CD4-positive, alpha-beta T cell (primary cell): ENCODE measurements at regions not wholly inside any gene's neighbourhood (a gene's known extent, or its start where the extent isn't known, plus 50 kb on each side); places are given as distances from the start of the nearest gene placed in this dataset.

ENCODE experiments used
- ATAC-seq: fragments of 200-7000 bp; cut with Tn5 transposase; one replicate; pipeline ENCODE4 v1.10.0; 2022; ENCODE audit warnings: mild to moderate bottlenecking; ENCODE audit not compliant: poor library complexity
- CTCF ChIA-PET: fragments of 350-600 bp; sonication (Branson Sonifier 250); formaldehyde crosslinking; loops from one replicate; lab custom pipeline; 2021; ENCODE audit warnings: antibody characterized with exemption, inconsistent platforms; lab: Charles Lee
- POLR2A ChIA-PET: fragments of 350-600 bp; sonication (Branson Sonifier 250); formaldehyde crosslinking; loops from one replicate; lab custom pipeline; 2021; ENCODE audit warnings: antibody characterized with exemption, inconsistent platforms; lab: Charles Lee
- DNase-seq, 14 experiments: peaks; one replicate each; pipeline ENCODE4 v3.0.0-alpha.2; 2013 to 2020; ENCODE audit warnings: mixed read lengths in 2 of 14
- H3K27ac ChIP-seq, 2 donors: one replicate each; pipeline versions ENCODE4 v1.5.1 to v1.7.0; 2013; ENCODE audit warnings: low read length in 2 of 2, low read depth in 1 of 2, mild to moderate bottlenecking in 1 of 2
- H3K27me3 ChIP-seq, 2 experiments: 1 replicate in 1 of 2; 2 replicates in 1 of 2; pipeline versions ENCODE4 v1.6.1 to v1.7.0; 2013; ENCODE audit warnings: low read length in 2 of 2, control low read depth in 1 of 2, mild to moderate bottlenecking in 1 of 2, moderate library complexity in 1 of 2; ENCODE audit not compliant: insufficient read depth in 2 of 2, control insufficient read depth in 1 of 2
- H3K36me3 ChIP-seq: one replicate; pipeline ENCODE4 v1.6.1; 2013; ENCODE audit warnings: low read length, control low read depth; ENCODE audit not compliant: insufficient read depth
- H3K4me1 ChIP-seq: one replicate; pipeline ENCODE4 v1.6.1; 2013; ENCODE audit warnings: low read length, control low read depth; ENCODE audit not compliant: insufficient read depth
- H3K4me3 ChIP-seq: one replicate; pipeline ENCODE4 v1.5.1; 2013; ENCODE audit warnings: mild to moderate bottlenecking, low read length, moderate library complexity
- H3K9me3 ChIP-seq, 2 experiments: 1 replicate in 1 of 2; 2 replicates in 1 of 2; pipeline versions ENCODE4 v1.6.1 to v1.7.0; 2013; ENCODE audit warnings: low read length in 2 of 2, mild to moderate bottlenecking in 2 of 2, control low read depth in 1 of 2, moderate library complexity in 1 of 2; ENCODE audit not compliant: control insufficient read depth in 1 of 2, insufficient read depth in 1 of 2
- H3K27ac Mint-ChIP-seq: one replicate; pipeline ENCODE4 v1.8.0; 2020; ENCODE audit warnings: mixed read lengths
- H3K27me3 Mint-ChIP-seq: one replicate; pipeline ENCODE4 v1.8.0; 2021; ENCODE audit warnings: mixed read lengths
- H3K36me3 Mint-ChIP-seq: one replicate; pipeline ENCODE4 v1.8.0; 2021; ENCODE audit warnings: low read depth, mixed read lengths
- H3K4me1 Mint-ChIP-seq: one replicate; pipeline ENCODE4 v1.8.0; 2021; ENCODE audit warnings: low read depth, mixed read lengths
- H3K4me3 Mint-ChIP-seq: one replicate; pipeline ENCODE4 v1.8.0; 2020; ENCODE audit warnings: mild to moderate bottlenecking, mixed read lengths
- H3K9me3 Mint-ChIP-seq: one replicate; pipeline ENCODE4 v1.8.0; 2020; ENCODE audit warnings: mixed read lengths
- intact Hi-C, 2 experiments: fragments of 100-400 bp; cut with DNase I in 1 of 2; cut with micrococcal nuclease in 1 of 2; formaldehyde crosslinking; loops; one replicate each; pipeline versions ENCODE4 v1.15.1 to v1.9.0; 2023 to 2025; cut with DNase I, micrococcal nuclease
- TF ChIP-seq, protein P1 (sequence below): fragments of 200-600 bp; IDR thresholded peaks from one replicate; pipeline ENCODE4 v1.8.0; 2022; ENCODE audit warnings: antibody characterized with exemption, mild to moderate bottlenecking

DNA sequence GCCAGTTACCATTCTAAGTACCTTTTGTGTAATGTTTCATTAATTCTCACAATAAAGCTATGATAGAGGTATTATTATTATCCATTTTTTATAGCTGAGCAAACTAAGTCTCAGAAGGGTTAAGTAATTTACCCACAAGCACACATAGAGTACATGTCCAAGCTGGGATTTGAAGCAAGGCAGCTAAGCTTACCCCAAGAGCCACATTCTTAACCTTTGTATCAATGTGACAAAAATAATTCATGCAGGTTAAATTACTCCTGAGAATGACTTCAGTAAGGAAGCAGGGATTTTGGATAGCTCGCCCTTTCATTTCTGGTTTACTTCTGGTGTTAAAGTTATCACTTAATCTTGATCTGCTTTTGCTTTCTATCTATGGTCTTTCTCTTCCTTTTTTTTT, 141.9 kb downstream of the ACTBL2 start:
- POLR2A ChIA-PET, result no interaction called here
- H3K27me3 Mint-ChIP-seq, result no peaks in the 10 kb centered on the region
- TF ChIP-seq, protein P1, sequence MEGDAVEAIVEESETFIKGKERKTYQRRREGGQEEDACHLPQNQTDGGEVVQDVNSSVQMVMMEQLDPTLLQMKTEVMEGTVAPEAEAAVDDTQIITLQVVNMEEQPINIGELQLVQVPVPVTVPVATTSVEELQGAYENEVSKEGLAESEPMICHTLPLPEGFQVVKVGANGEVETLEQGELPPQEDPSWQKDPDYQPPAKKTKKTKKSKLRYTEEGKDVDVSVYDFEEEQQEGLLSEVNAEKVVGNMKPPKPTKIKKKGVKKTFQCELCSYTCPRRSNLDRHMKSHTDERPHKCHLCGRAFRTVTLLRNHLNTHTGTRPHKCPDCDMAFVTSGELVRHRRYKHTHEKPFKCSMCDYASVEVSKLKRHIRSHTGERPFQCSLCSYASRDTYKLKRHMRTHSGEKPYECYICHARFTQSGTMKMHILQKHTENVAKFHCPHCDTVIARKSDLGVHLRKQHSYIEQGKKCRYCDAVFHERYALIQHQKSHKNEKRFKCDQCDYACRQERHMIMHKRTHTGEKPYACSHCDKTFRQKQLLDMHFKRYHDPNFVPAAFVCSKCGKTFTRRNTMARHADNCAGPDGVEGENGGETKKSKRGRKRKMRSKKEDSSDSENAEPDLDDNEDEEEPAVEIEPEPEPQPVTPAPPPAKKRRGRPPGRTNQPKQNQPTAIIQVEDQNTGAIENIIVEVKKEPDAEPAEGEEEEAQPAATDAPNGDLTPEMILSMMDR, result no peak

GRCh38 chr5:57339521-57339920, 143.1 kb downstream of the ACTBL2 start:
- Mint-ChIP-seq H3K36me3 (no peaks in the 10 kb centered on the region), H3K4me1 (no peaks in the 10 kb centered on the region), H3K27ac (no peak overlapping the region), H3K4me3 (no peak overlapping the region), H3K27me3 (no peaks in the 10 kb centered on the region), H3K9me3 (no peaks in the 10 kb centered on the region)
- TF ChIP-seq, protein P1, result no peak
- DNase-seq (no peak), ATAC-seq (no peak)
- no peaks in the 10 kb centered on the region for H3K9me3 ChIP-seq
- no peaks in the 10 kb centered on the region for H3K36me3 ChIP-seq
- no peaks in the 10 kb centered on the region for H3K27me3 ChIP-seq
- ChIA-PET POLR2A (no interaction called here), CTCF (no interaction called here)
- H3K4me3 ChIP-seq, result no peak overlapping the region
- H3K4me1 ChIP-seq, result no peaks in the 10 kb centered on the region
- H3K27ac ChIP-seq, result no peak overlapping the region
- intact Hi-C loops, result no loop called here

More for the DNA sequence above, 141.9 kb downstream of the ACTBL2 start:
- H3K4me1 ChIP-seq, result no peaks in the 10 kb centered on the region
- no peaks in the 10 kb centered on the region for H3K36me3 Mint-ChIP-seq
- ATAC-seq (no peak), DNase-seq (no peak)
- H3K36me3 ChIP-seq, result no peaks in the 10 kb centered on the region
- H3K27ac ChIP-seq, result no peak overlapping the region
- no peak overlapping the region for H3K27ac Mint-ChIP-seq
- CTCF ChIA-PET, result no interaction called here
- H3K27me3 ChIP-seq, result no peaks in the 10 kb centered on the region
- no peaks in the 10 kb centered on the region for H3K4me1 Mint-ChIP-seq
- H3K4me3 ChIP-seq, result no peak overlapping the region
- intact Hi-C loops, result no loop called here
- H3K9me3 Mint-ChIP-seq, result peaks cover 2% of the 10 kb centered on the region
- H3K4me3 Mint-ChIP-seq, result no peak overlapping the region
- H3K9me3 ChIP-seq, result no peaks in the 10 kb centered on the region

DNA sequence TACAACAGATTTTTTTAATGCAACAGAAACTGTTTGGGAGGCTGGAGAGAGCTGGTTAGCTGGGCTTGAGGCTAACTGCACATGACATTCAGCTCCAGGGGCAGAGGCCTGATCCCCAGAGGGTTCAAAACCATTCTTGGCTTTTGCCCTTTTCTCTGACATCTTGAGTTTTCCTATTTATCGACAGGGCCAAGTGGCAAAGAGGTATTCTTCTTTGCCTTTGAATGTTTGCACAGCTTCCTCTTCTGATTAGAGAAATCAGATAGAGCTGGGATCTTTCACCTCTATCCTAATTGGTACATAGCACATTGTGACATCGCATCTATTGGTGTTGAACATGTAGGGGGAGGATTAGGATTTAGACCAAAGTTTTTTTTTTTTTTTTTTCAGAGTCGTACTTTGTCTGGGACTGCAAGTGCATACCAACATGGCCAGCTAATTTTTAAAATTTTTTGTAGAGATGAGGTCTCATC, 143.7 kb downstream of the ACTBL2 start:
- Mint-ChIP-seq H3K4me3 (no peak overlapping the region), H3K4me1 (no peaks in the 10 kb centered on the region), H3K9me3 (no peaks in the 10 kb centered on the region), H3K27me3 (no peaks in the 10 kb centered on the region), H3K36me3 (no peaks in the 10 kb centered on the region), H3K27ac (no peak overlapping the region)
- POLR2A ChIA-PET, result interaction anchor here (0.6 kb wide), 1 partner anchor 312 kb away, joined by 3 read pairs; no protein-coding TSS in a partner anchor
- Histone ChIP-seq H3K4me1 (no peaks in the 10 kb centered on the region), H3K9me3 (no peaks in the 10 kb centered on the region), H3K36me3 (no peaks in the 10 kb centered on the region), H3K27ac (no peak overlapping the region), H3K27me3 (no peaks in the 10 kb centered on the region), H3K4me3 (no peak overlapping the region)
- intact Hi-C loops, result no loop called here
- CTCF ChIA-PET, result no interaction called here
- no peak for DNase-seq
- ATAC-seq, result no peak
- TF ChIP-seq, protein P1, result no peak
